Astrocyte (in vitro differentiated cells and primary cell): ENCODE measurements at regions not wholly inside any gene's neighbourhood (a gene's known extent, or its start where the extent isn't known, plus 50 kb on each side); places are given as distances from the start of the nearest gene placed in this dataset.

ENCODE experiments used
- DNase-seq: peaks from one replicate; pipeline ENCODE4 v3.0.0-alpha.2; 2010; ENCODE audit warnings: low read depth
- FAIRE-seq: peaks from 2 replicates; lab custom pipeline; 2011; peaks lifted over from hg19 to GRCh38; lab: Jason Lieb, UNC
- H2AFZ ChIP-seq: 2 replicates; pipeline ENCODE4 v1.6.0; 2012; ENCODE audit warnings: low read depth, low read length, inconsistent platforms
- H3K27ac ChIP-seq: 2 replicates; pipeline ENCODE4 v1.5.1; 2011; ENCODE audit warnings: low read depth, low read length, inconsistent platforms
- H3K27me3 ChIP-seq: 2 replicates; pipeline ENCODE4 v1.6.0; 2011; ENCODE audit warnings: low read length, inconsistent platforms; ENCODE audit not compliant: insufficient read depth
- H3K36me3 ChIP-seq: 2 replicates; pipeline ENCODE4 v1.5.1; 2011; ENCODE audit warnings: low read length, inconsistent platforms; ENCODE audit not compliant: insufficient read depth
- H3K4me1 ChIP-seq: 2 replicates; pipeline ENCODE4 v1.5.1; 2011; ENCODE audit warnings: low read length, inconsistent platforms; ENCODE audit not compliant: insufficient read depth
- H3K4me2 ChIP-seq: 2 replicates; pipeline ENCODE4 v1.6.0; 2012; ENCODE audit warnings: low read length, inconsistent platforms
- H3K4me3 ChIP-seq: 2 replicates; pipeline ENCODE4 v1.5.1; 2011; ENCODE audit warnings: low read depth, mild to moderate bottlenecking, low read length, inconsistent platforms; ENCODE audit not compliant: insufficient read depth
- H3K79me2 ChIP-seq: 2 replicates; pipeline ENCODE4 v1.6.0; 2012; ENCODE audit warnings: mild to moderate bottlenecking, low read length, inconsistent platforms; ENCODE audit not compliant: insufficient read depth
- H3K9ac ChIP-seq: 2 replicates; pipeline ENCODE4 v1.6.0; 2012; ENCODE audit warnings: mild to moderate bottlenecking, low read length, inconsistent platforms
- H3K9me3 ChIP-seq: 2 replicates; pipeline ENCODE4 v1.5.1; 2012; ENCODE audit warnings: low read depth, mild to moderate bottlenecking, low read length, inconsistent platforms; ENCODE audit not compliant: insufficient read depth
- H4K20me1 ChIP-seq: 2 replicates; pipeline ENCODE4 v1.6.0; 2012; ENCODE audit warnings: low read length, inconsistent platforms; ENCODE audit not compliant: insufficient read depth
- H3K27ac Mint-ChIP-seq: one replicate; pipeline ENCODE4 v1.8.0; 2021; ENCODE audit warnings: mild to moderate bottlenecking, mixed read lengths; ENCODE audit not compliant: unreplicated experiment
- H3K27me3 Mint-ChIP-seq: one replicate; pipeline ENCODE4 v1.8.0; 2021; ENCODE audit warnings: low read depth, mixed read lengths; ENCODE audit not compliant: unreplicated experiment
- H3K36me3 Mint-ChIP-seq: one replicate; pipeline ENCODE4 v1.8.0; 2021; ENCODE audit warnings: low read depth, mixed read lengths; ENCODE audit not compliant: unreplicated experiment
- H3K4me1 Mint-ChIP-seq: one replicate; pipeline ENCODE4 v1.8.0; 2021; ENCODE audit warnings: low read depth, mixed read lengths; ENCODE audit not compliant: unreplicated experiment
- H3K4me3 Mint-ChIP-seq: one replicate; pipeline ENCODE4 v1.8.0; 2021; ENCODE audit warnings: mild to moderate bottlenecking, moderate library complexity, mixed read lengths; ENCODE audit not compliant: unreplicated experiment
- H3K9me3 Mint-ChIP-seq: one replicate; pipeline ENCODE4 v1.8.0; 2021; ENCODE audit warnings: mild to moderate bottlenecking, mixed read lengths; ENCODE audit not compliant: unreplicated experiment
- CTCF ChIP-seq: IDR thresholded peaks from 2 replicates; pipeline ENCODE4 v1.5.1; 2011; ENCODE audit warnings: low read depth, mild to moderate bottlenecking, inconsistent platforms, low read length, moderate library complexity; ENCODE audit not compliant: insufficient read depth
- EZH2 ChIP-seq: IDR thresholded peaks from 2 replicates; pipeline ENCODE4 v1.6.1; 2012; ENCODE audit warnings: mild to moderate bottlenecking, low read length, inconsistent platforms; ENCODE audit not compliant: insufficient read depth

GRCh38 chr15:96764501-96764900, 434.0 kb downstream of the NR2F2 start:
- Mint-ChIP-seq H3K27me3 (no peaks in the 10 kb centered on the region), H3K36me3 (peaks cover 4% of the 10 kb centered on the region), H3K27ac (no peak overlapping the region), H3K9me3 (no peaks in the 10 kb centered on the region), H3K4me1 (peaks cover 8% of the 10 kb centered on the region), H3K4me3 (no peak overlapping the region)
- Histone ChIP-seq H3K4me3 (no peak overlapping the region), H3K9me3 (no peaks in the 10 kb centered on the region), H3K36me3 (no peaks in the 10 kb centered on the region), H3K27me3 (no peaks in the 10 kb centered on the region), H3K4me1 (no peaks in the 10 kb centered on the region), H2AFZ (no peak overlapping the region), H3K9ac (no peak overlapping the region), H3K79me2 (no peaks in the 10 kb centered on the region), H3K4me2 (no peak overlapping the region), H3K27ac (no peak overlapping the region), H4K20me1 (no peaks in the 10 kb centered on the region)
- DNase-seq (no peak), FAIRE-seq (no peak)
- no peak for TF ChIP-seq EZH2
- TF ChIP-seq CTCF = no peak

- TF ChIP-seq EZH2 (no peak), CTCF (no peak)
- no peaks in the 10 kb centered on the region for H3K36me3 ChIP-seq
- Mint-ChIP-seq H3K27me3 (peaks cover 4% of the 10 kb centered on the region), H3K4me1 (peaks cover 8% of the 10 kb centered on the region), H3K9me3 (no peaks in the 10 kb centered on the region), H3K4me3 (no peak overlapping the region), H3K36me3 (peaks cover 4% of the 10 kb centered on the region), H3K27ac (no peak overlapping the region)
- no peaks in the 10 kb centered on the region for H3K27me3 ChIP-seq
- H3K4me1 ChIP-seq = no peaks in the 10 kb centered on the region
- DNase-seq (no peak), FAIRE-seq (no peak)
- no peaks in the 10 kb centered on the region for H3K9me3 ChIP-seq
- no peak overlapping the region for H2AFZ ChIP-seq
- H4K20me1 ChIP-seq = no peaks in the 10 kb centered on the region
- no peak overlapping the region for H3K27ac ChIP-seq
- no peak overlapping the region for H3K4me2 ChIP-seq
- no peak overlapping the region for H3K9ac ChIP-seq
- no peaks in the 10 kb centered on the region for H3K79me2 ChIP-seq
- H3K4me3 ChIP-seq = no peak overlapping the region
Observed at GRCh38 chr15:96764946-96765345, 434.4 kb downstream of the NR2F2 start.

GRCh38 chr15:96766366-96766765, 435.9 kb downstream of the NR2F2 start:
- peaks cover 4% of the 10 kb centered on the region for H3K36me3 Mint-ChIP-seq
- FAIRE-seq = no peak
- no peak overlapping the region for H2AFZ ChIP-seq
- H3K27ac ChIP-seq = no peak overlapping the region
- no peaks in the 10 kb centered on the region for H3K79me2 ChIP-seq
- H3K9me3 ChIP-seq = no peaks in the 10 kb centered on the region
- no peak overlapping the region for H3K4me3 ChIP-seq
- H3K27me3 ChIP-seq = no peaks in the 10 kb centered on the region
- no peak overlapping the region for H3K9ac ChIP-seq
- H3K27me3 Mint-ChIP-seq = peaks cover 8% of the 10 kb centered on the region
- H3K36me3 ChIP-seq = no peaks in the 10 kb centered on the region
- no peak for DNase-seq
- no peak overlapping the region for H3K4me2 ChIP-seq
- no peaks in the 10 kb centered on the region for H4K20me1 ChIP-seq
- H3K4me1 Mint-ChIP-seq = peaks cover 11% of the 10 kb centered on the region
- H3K27ac Mint-ChIP-seq = no peak overlapping the region
- no peak overlapping the region for H3K4me3 Mint-ChIP-seq
- no peaks in the 10 kb centered on the region for H3K9me3 Mint-ChIP-seq
- TF ChIP-seq EZH2 = no peak
- no peak for TF ChIP-seq CTCF
- no peaks in the 10 kb centered on the region for H3K4me1 ChIP-seq
